ENCODE measurements at regions not wholly inside any gene's neighbourhood (a gene's known extent, or its start where the extent isn't known, plus 50 kb on each side); places are given as distances from the start of the nearest gene placed in this dataset.

- TF ChIP-seq SP2 (tag by site-specific recombination; IDR thresholded peaks at IDR 0.05), result no peak
- no peak for TF ChIP-seq CTCF (tag by site-specific recombination; IDR thresholded peaks at IDR 0.05)
- TF ChIP-seq ZNF785 (tag by site-specific recombination; IDR thresholded peaks at IDR 0.05), result no peak
- TF ChIP-seq ZNF670 (tag by site-specific recombination; IDR thresholded peaks at IDR 0.05; ENCODE audit: low read depth), result no peak
- no peak for TF ChIP-seq ZNF449 (tag by site-specific recombination; IDR thresholded peaks at IDR 0.05)
- TF ChIP-seq ZBTB26 (tag by site-specific recombination; optimal IDR thresholded peaks at IDR 0.05), result no peak
- TF ChIP-seq ZNF221 (tag by site-specific recombination; IDR thresholded peaks at IDR 0.05; ENCODE audit: borderline replicate concordance), result no peak
These were observed 516.9 kb downstream of the TFAP2B start for GRCh38 chr6:51335543-51335942.

Measured in HEK293 (cell line).